H1 (cell line): ENCODE measurements at regions not wholly inside any gene's neighbourhood (a gene's known extent, or its start where the extent isn't known, plus 50 kb on each side); places are given as distances from the start of the nearest gene placed in this dataset.

Source experiments
- POU5F1 ChIP-seq: IDR thresholded peaks from 2 replicates; pipeline ENCODE4 v1.6.1; 2011; ENCODE audit warnings: low read depth, mild to moderate bottlenecking, low read length, moderate library complexity
- SIX5 ChIP-seq: IDR thresholded peaks from 2 replicates; pipeline ENCODE4 v1.6.1; 2011; ENCODE audit warnings: mild to moderate bottlenecking, low read depth, low read length
- SRF ChIP-seq: IDR thresholded peaks from 2 replicates; pipeline ENCODE4 v1.6.1; 2011; ENCODE audit warnings: mild to moderate bottlenecking, low read depth, low read length, moderate library complexity
- TF ChIP-seq, protein P1 (sequence below), 3 experiments: IDR thresholded peaks; 1 replicate in 2 of 3; 2 replicates in 1 of 3; pipeline versions ENCODE4 v1.5.1 to v1.6.1; 2011; ENCODE audit warnings: low read length in 3 of 3, mild to moderate bottlenecking in 3 of 3, inconsistent platforms in 2 of 3, low read depth in 1 of 3, moderate library complexity in 1 of 3; ENCODE audit not compliant: insufficient read depth in 1 of 3; ENCODE audit errors: control extremely low read depth in 1 of 3
- TF ChIP-seq, protein P2 (sequence below): IDR thresholded peaks from 2 replicates; pipeline ENCODE4 v1.6.1; 2012; ENCODE audit warnings: low read length, inconsistent platforms

- TF ChIP-seq, protein P1, sequence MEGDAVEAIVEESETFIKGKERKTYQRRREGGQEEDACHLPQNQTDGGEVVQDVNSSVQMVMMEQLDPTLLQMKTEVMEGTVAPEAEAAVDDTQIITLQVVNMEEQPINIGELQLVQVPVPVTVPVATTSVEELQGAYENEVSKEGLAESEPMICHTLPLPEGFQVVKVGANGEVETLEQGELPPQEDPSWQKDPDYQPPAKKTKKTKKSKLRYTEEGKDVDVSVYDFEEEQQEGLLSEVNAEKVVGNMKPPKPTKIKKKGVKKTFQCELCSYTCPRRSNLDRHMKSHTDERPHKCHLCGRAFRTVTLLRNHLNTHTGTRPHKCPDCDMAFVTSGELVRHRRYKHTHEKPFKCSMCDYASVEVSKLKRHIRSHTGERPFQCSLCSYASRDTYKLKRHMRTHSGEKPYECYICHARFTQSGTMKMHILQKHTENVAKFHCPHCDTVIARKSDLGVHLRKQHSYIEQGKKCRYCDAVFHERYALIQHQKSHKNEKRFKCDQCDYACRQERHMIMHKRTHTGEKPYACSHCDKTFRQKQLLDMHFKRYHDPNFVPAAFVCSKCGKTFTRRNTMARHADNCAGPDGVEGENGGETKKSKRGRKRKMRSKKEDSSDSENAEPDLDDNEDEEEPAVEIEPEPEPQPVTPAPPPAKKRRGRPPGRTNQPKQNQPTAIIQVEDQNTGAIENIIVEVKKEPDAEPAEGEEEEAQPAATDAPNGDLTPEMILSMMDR (IDR thresholded peaks at IDR 0.05; ENCODE audit: control extremely low read depth in 1 of 3, insufficient read depth in 1 of 3, low read depth in 1 of 3, low read length in 3 of 3), result no peak
- TF ChIP-seq, protein P2, sequence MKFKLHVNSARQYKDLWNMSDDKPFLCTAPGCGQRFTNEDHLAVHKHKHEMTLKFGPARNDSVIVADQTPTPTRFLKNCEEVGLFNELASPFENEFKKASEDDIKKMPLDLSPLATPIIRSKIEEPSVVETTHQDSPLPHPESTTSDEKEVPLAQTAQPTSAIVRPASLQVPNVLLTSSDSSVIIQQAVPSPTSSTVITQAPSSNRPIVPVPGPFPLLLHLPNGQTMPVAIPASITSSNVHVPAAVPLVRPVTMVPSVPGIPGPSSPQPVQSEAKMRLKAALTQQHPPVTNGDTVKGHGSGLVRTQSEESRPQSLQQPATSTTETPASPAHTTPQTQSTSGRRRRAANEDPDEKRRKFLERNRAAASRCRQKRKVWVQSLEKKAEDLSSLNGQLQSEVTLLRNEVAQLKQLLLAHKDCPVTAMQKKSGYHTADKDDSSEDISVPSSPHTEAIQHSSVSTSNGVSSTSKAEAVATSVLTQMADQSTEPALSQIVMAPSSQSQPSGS, result no peak
- TF ChIP-seq SRF (no peak), POU5F1 (no peak), SIX5 (no peak)
Observed at GRCh38 chr2:12506846-12507245, 209.9 kb upstream of the TRIB2 start (continued).
